OCI-LY7 (cell line): ENCODE measurements at regions not wholly inside any gene's neighbourhood (a gene's known extent, or its start where the extent isn't known, plus 50 kb on each side); places are given as distances from the start of the nearest gene placed in this dataset.

Source experiments
- BruUV-seq: library from RNA; stranded (reverse); fragments of 400-500 nt; replicated peaks from 2 replicates; lab custom pipeline; 2021; lab: Mats Ljungman, UMichigan
- CTCF ChIA-PET: fragments of 300-600 bp; sonication (Branson Sonifier 250); formaldehyde crosslinking; loops from one replicate; lab custom pipeline; 2022; ENCODE audit warnings: antibody characterized with exemption; ENCODE audit not compliant: unreplicated experiment; lab: Charles Lee
- POLR2A ChIA-PET: fragments of 300-600 bp; sonication (Branson Sonifier 250); formaldehyde crosslinking; loops from one replicate; lab custom pipeline; 2022; ENCODE audit warnings: antibody characterized with exemption; lab: Charles Lee
- DNase-seq: peaks from one replicate; pipeline ENCODE4 v3.0.0-alpha.2; 2015; ENCODE audit warnings: low spot score
- H2AFZ ChIP-seq: fragments of 200-600 bp; sonication (generic), shearing (Covaris generic); 2 replicates; pipeline ENCODE4 v1.6.1; 2014; ENCODE audit warnings: mild to moderate bottlenecking, antibody characterized with exemption, low read length, moderate library complexity
- H3K27ac ChIP-seq: fragments of 200-600 bp; sonication (generic); 2 replicates; pipeline ENCODE4 v1.5.1; 2014; ENCODE audit warnings: mixed run types, low read depth, mild to moderate bottlenecking, moderate library complexity, low read length, inconsistent platforms; ENCODE audit not compliant: poor library complexity, severe bottlenecking
- H3K36me3 ChIP-seq: fragments of 200-600 bp; sonication (generic); 2 replicates; pipeline ENCODE4 v1.6.1; 2014; ENCODE audit warnings: mild to moderate bottlenecking, antibody characterized with exemption, low read length, moderate library complexity, mixed read lengths; ENCODE audit not compliant: insufficient read depth
- H3K4me1 ChIP-seq: fragments of 200-600 bp; sonication (generic); 2 replicates; pipeline ENCODE4 v1.5.1; 2014; ENCODE audit warnings: mild to moderate bottlenecking, low read length; ENCODE audit not compliant: insufficient read depth, poor library complexity, severe bottlenecking
- H3K4me2 ChIP-seq: fragments of 200-600 bp; sonication (generic); 2 replicates; pipeline ENCODE4 v1.6.1; 2014; ENCODE audit warnings: mild to moderate bottlenecking, low read length
- H3K4me3 ChIP-seq: fragments of 200-600 bp; sonication (generic); 2 replicates; pipeline ENCODE4 v1.5.1; 2014; ENCODE audit warnings: mild to moderate bottlenecking, low read depth, low read length; ENCODE audit not compliant: poor library complexity, severe bottlenecking
- H3K79me2 ChIP-seq: fragments of 200-600 bp; sonication (generic); 2 replicates; pipeline ENCODE4 v1.6.1; 2016; ENCODE audit warnings: low read depth, mild to moderate bottlenecking, low read length, moderate library complexity, mixed read lengths; ENCODE audit not compliant: insufficient read depth
- H3K9me2 ChIP-seq: fragments of 200-600 bp; sonication (generic); 2 replicates; pipeline ENCODE4 v1.6.1; 2016; ENCODE audit warnings: mild to moderate bottlenecking, low read length, mixed read lengths; ENCODE audit not compliant: insufficient read depth
- H3K9me3 ChIP-seq: fragments of 200-600 bp; sonication (generic); 2 replicates; pipeline ENCODE4 v1.6.1; 2014; ENCODE audit warnings: mild to moderate bottlenecking, mixed run types, low read length, mixed read lengths
- H4K20me1 ChIP-seq: fragments of 200-600 bp; sonication (generic); 2 replicates; pipeline ENCODE4 v1.6.1; 2014; ENCODE audit warnings: mild to moderate bottlenecking, antibody characterized with exemption, low read length, moderate library complexity, mixed read lengths; ENCODE audit not compliant: insufficient read depth
- EZH2phosphoT487 ChIP-seq: fragments of 200-600 bp; sonication (generic); IDR thresholded peaks from 2 replicates; pipeline ENCODE4 v1.6.1; 2018; ENCODE audit warnings: low read depth, borderline replicate concordance, mild to moderate bottlenecking, mixed run types, antibody characterized with exemption, low read length, moderate library complexity, mixed read lengths
- intact Hi-C: fragments of 100-400 bp; cut with micrococcal nuclease; formaldehyde crosslinking; loops from one replicate; pipeline ENCODE4 v1.10.0; 2022; ENCODE audit not compliant: unreplicated experiment
- TF ChIP-seq, protein P1 (sequence below): fragments of 200-600 bp; sonication (generic); conservative IDR thresholded peaks from 2 replicates; pipeline ENCODE4 v1.5.1; 2014; ENCODE audit warnings: mild to moderate bottlenecking, antibody characterized with exemption, low read length, moderate library complexity, mixed read lengths

DNA sequence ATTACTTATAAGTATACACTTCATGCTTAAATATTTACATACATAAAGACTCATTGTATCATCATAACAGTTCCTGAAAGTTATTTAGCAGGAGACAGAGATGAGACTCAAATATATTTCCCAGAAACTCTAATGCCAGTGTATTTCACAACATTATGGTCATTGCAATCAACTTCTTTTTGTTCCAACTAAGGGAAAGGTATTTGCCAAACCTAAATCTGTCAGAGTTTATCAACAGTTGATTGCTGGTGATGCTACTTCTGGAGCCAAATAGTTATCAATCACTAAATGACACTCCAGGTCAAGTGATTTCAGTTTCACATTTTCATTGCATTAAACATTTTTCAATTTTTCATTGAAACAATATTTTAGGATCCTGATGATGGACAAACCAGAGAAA, 72.1 kb upstream of the AVPR1A start:
- Histone ChIP-seq H3K4me1 (no peaks in the 10 kb centered on the region), H3K4me3 (no peak overlapping the region), H3K36me3 (no peaks in the 10 kb centered on the region), H3K9me3 (no peaks in the 10 kb centered on the region), H3K27ac (no peak overlapping the region), H3K9me2 (no peaks in the 10 kb centered on the region), H4K20me1 (no peaks in the 10 kb centered on the region), H3K79me2 (no peaks in the 10 kb centered on the region), H3K4me2 (no peak overlapping the region), H2AFZ (no peak overlapping the region)
- CTCF ChIA-PET: no interaction called here
- TF ChIP-seq, protein P1, sequence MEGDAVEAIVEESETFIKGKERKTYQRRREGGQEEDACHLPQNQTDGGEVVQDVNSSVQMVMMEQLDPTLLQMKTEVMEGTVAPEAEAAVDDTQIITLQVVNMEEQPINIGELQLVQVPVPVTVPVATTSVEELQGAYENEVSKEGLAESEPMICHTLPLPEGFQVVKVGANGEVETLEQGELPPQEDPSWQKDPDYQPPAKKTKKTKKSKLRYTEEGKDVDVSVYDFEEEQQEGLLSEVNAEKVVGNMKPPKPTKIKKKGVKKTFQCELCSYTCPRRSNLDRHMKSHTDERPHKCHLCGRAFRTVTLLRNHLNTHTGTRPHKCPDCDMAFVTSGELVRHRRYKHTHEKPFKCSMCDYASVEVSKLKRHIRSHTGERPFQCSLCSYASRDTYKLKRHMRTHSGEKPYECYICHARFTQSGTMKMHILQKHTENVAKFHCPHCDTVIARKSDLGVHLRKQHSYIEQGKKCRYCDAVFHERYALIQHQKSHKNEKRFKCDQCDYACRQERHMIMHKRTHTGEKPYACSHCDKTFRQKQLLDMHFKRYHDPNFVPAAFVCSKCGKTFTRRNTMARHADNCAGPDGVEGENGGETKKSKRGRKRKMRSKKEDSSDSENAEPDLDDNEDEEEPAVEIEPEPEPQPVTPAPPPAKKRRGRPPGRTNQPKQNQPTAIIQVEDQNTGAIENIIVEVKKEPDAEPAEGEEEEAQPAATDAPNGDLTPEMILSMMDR: no peak
- TF ChIP-seq EZH2phosphoT487: no peak
- no TSS peak for BruUV-seq
- DNase-seq: no peak
- POLR2A ChIA-PET: no interaction called here
- intact Hi-C loops: no loop called here

DNA sequence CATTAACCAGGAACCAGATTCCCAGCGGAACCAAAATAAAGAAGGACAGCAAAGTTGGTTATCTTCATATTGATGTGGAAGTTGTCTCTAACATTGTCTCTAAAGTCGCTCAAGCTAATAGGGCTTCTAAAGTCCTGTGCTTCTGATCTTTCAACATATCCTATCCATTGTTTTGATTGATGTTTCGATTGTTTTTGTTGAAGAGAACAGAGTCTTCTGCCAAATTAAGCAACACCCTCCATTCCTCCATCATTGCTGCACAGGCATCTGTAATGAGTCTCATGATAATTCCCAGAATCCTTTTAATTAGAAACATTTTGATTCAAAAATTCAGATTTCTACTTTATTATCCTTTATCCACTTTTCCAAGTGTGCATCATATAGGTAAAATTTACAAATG, 71.6 kb upstream of the AVPR1A start:
- no peaks in the 10 kb centered on the region for H3K9me3 ChIP-seq
- no peak overlapping the region for H2AFZ ChIP-seq
- intact Hi-C loops: no loop called here
- H3K4me3 ChIP-seq: no peak overlapping the region
- no peaks in the 10 kb centered on the region for H3K79me2 ChIP-seq
- H3K27ac ChIP-seq: no peak overlapping the region
- no peaks in the 10 kb centered on the region for H4K20me1 ChIP-seq
- ChIA-PET CTCF (no interaction called here), POLR2A (no interaction called here)
- no peaks in the 10 kb centered on the region for H3K36me3 ChIP-seq
- no peak for TF ChIP-seq EZH2phosphoT487
- TF ChIP-seq, protein P1: no peak
- H3K4me1 ChIP-seq: no peaks in the 10 kb centered on the region
- H3K4me2 ChIP-seq: no peak overlapping the region
- no peak for DNase-seq
- H3K9me2 ChIP-seq: no peaks in the 10 kb centered on the region
- no TSS peak for BruUV-seq

DNA sequence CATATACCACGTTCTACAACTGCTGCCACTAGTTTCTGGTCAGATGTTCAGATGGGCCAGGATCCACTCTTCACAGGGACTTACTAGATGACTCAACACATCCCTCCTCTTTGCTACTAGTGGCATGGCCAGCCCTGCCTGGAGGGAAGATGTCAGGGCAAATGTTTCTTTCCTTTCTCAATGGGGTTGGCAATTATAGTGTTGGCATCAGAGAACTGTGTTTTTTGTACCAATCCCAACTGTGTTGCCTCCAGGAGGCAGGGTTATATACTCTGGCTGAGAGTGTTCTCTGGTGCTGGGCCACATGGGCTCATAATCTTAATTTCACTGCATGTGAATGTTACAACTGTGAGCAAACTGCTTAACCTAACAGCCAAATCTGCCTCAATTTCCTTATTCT, 69.9 kb upstream of the AVPR1A start:
- no peak overlapping the region for H3K4me2 ChIP-seq
- no peaks in the 10 kb centered on the region for H4K20me1 ChIP-seq
- POLR2A ChIA-PET: interaction anchor here (0.5 kb wide), 1 partner anchor 291 kb away, joined by 4 read pairs; no protein-coding TSS in a partner anchor
- H2AFZ ChIP-seq: no peak overlapping the region
- no peaks in the 10 kb centered on the region for H3K4me1 ChIP-seq
- H3K4me3 ChIP-seq: no peak overlapping the region
- TF ChIP-seq, protein P1: no peak
- no peak for TF ChIP-seq EZH2phosphoT487
- no peak for DNase-seq
- H3K27ac ChIP-seq: no peak overlapping the region
- no TSS peak for BruUV-seq
- H3K9me3 ChIP-seq: no peaks in the 10 kb centered on the region
- no peaks in the 10 kb centered on the region for H3K79me2 ChIP-seq
- intact Hi-C loops: no loop called here
- CTCF ChIA-PET: no interaction called here
- H3K36me3 ChIP-seq: no peaks in the 10 kb centered on the region
- H3K9me2 ChIP-seq: no peaks in the 10 kb centered on the region
